Glomerular visceral epithelial cell (primary cell): ENCODE measurements at regions not wholly inside any gene's neighbourhood (a gene's known extent, or its start where the extent isn't known, plus 50 kb on each side); places are given as distances from the start of the nearest gene placed in this dataset.
"Not testable (repeated sequence)": the region's sequence is repeated elsewhere in the genome, so short reads cannot be mapped to it uniquely, and the experiment has no call there.

Experiments
- DNase-seq: peaks from one replicate; pipeline ENCODE4 v3.0.0-alpha.2; 2016; ENCODE audit errors: extremely low spot score

- no peak for DNase-seq
Measured at GRCh38 chr9:19656704-19657103, 132.1 kb downstream of the SLC24A2 start.

- no peak for DNase-seq
Measured at GRCh38 chr9:19651681-19652080, 137.2 kb downstream of the SLC24A2 start.

GRCh38 chr9:19650312-19650711 lies 138.5 kb downstream of the SLC24A2 start:
- no peak for DNase-seq

- no peak for DNase-seq
Measured at GRCh38 chr9:19649336-19650041, 139.3 kb downstream of the SLC24A2 start.

GRCh38 chr9:19648672-19649071 lies 140.2 kb downstream of the SLC24A2 start:
- no peak for DNase-seq

GRCh38 chr9:19643875-19644274 lies 145.0 kb downstream of the SLC24A2 start:
- DNase-seq: no peak

GRCh38 chr9:19642256-19642655 lies 146.6 kb downstream of the SLC24A2 start:
- DNase-seq: no peak

- no peak for DNase-seq
Measured at GRCh38 chr9:19641046-19641445, 147.8 kb downstream of the SLC24A2 start.

GRCh38 chr9:19640014-19640413 lies 148.8 kb downstream of the SLC24A2 start:
- DNase-seq: no peak

GRCh38 chr9:19637084-19637483 lies 151.8 kb downstream of the SLC24A2 start:
- DNase-seq: no peak

GRCh38 chr9:19634881-19635280 lies 154.0 kb downstream of the SLC24A2 start:
- no peak for DNase-seq

- DNase-seq: no peak
Measured at GRCh38 chr9:19631181-19631580, 157.7 kb downstream of the SLC24A2 start.

- DNase-seq: no peak
Measured at GRCh38 chr9:19630760-19631159, 158.1 kb downstream of the SLC24A2 start.

GRCh38 chr9:19629488-19629887 lies 159.3 kb downstream of the SLC24A2 start:
- DNase-seq: no peak

- DNase-seq: not testable (repeated sequence)
Measured at GRCh38 chr9:19625426-19625825, 163.4 kb downstream of the SLC24A2 start.

- DNase-seq: no peak
Measured at GRCh38 chr9:19624519-19624918, 164.3 kb downstream of the SLC24A2 start.

- DNase-seq: no peak
Measured at GRCh38 chr9:19623941-19624340, 164.9 kb downstream of the SLC24A2 start.

- DNase-seq: no peak
Measured at GRCh38 chr9:19620326-19620725, 168.5 kb downstream of the SLC24A2 start.

- DNase-seq: no peak
Measured at GRCh38 chr9:19619221-19619620, 169.6 kb downstream of the SLC24A2 start.

- DNase-seq: no peak
Measured at GRCh38 chr9:19618816-19619215, 170.0 kb downstream of the SLC24A2 start.

- DNase-seq: no peak
Measured at GRCh38 chr9:19615036-19615624, 173.7 kb downstream of the SLC24A2 start.

GRCh38 chr9:19614294-19614693 lies 174.5 kb downstream of the SLC24A2 start:
- DNase-seq: no peak

GRCh38 chr9:19600538-19600937 lies 188.3 kb downstream of the SLC24A2 start:
- no peak for DNase-seq

- DNase-seq: no peak
Measured at GRCh38 chr9:19598722-19599121, 189.9 kb downstream of the ACER2 start.
